ENCODE measurements at regions not wholly inside any gene's neighbourhood (a gene's known extent, or its start where the extent isn't known, plus 50 kb on each side); places are given as distances from the start of the nearest gene placed in this dataset.

GRCh38 chr10:30722956-30723620 lies 93.5 kb upstream of the LYZL2 start:
- no peak for TF ChIP-seq CTCF (IDR thresholded peaks at IDR 0.05)
- TF ChIP-seq EZH2 (IDR thresholded peaks at IDR 0.05), result no peak
- no peak for TF ChIP-seq EZH2phosphoT487 (IDR thresholded peaks at IDR 0.05)
